Esophagus squamous epithelium (tissue), 5 donors: ENCODE measurements at regions not wholly inside any gene's neighbourhood (a gene's known extent, or its start where the extent isn't known, plus 50 kb on each side); places are given as distances from the start of the nearest gene placed in this dataset.

Source experiments
- DNase-seq: peaks from one replicate; lab custom pipeline; 2025; lab: John Stamatoyannopoulos, UW
- H3K27ac ChIP-seq, 4 donors: fragments of 200-600 bp; sonication (generic); one replicate each; pipeline ENCODE4 v1.5.1; 2016 to 2019; ENCODE audit warnings: mild to moderate bottlenecking in 1 of 4
- H3K27me3 ChIP-seq, 4 donors: fragments of 200-600 bp; sonication (generic); 1 replicate in 3 of 4; 2 replicates in 1 of 4; pipeline versions ENCODE4 v1.5.1 to v1.6.0; 2017 to 2021; ENCODE audit warnings: antibody characterized with exemption in 1 of 4
- H3K36me3 ChIP-seq, 3 donors: fragments of 200-600 bp; sonication (generic); one replicate each; pipeline ENCODE4 v1.5.1; 2016 to 2019
- H3K4me1 ChIP-seq, 3 donors: fragments of 200-600 bp; sonication (generic); one replicate each; pipeline ENCODE4 v1.5.1; 2017 to 2019
- H3K4me3 ChIP-seq, 4 donors: fragments of 200-600 bp; sonication (generic); 1 replicate in 3 of 4; 2 replicates in 1 of 4; pipeline ENCODE4 v1.5.1; 2016 to 2019; ENCODE audit warnings: mild to moderate bottlenecking in 2 of 4, moderate library complexity in 1 of 4
- H3K9me3 ChIP-seq, 3 donors: fragments of 200-600 bp; sonication (generic); one replicate each; pipeline ENCODE4 v1.5.1; 2016 to 2019
- POLR2A ChIP-seq, 4 donors: fragments of 450-650 bp; IDR thresholded peaks; one replicate each; pipeline ENCODE4 v1.6.1; 2017; ENCODE audit warnings: antibody characterized with exemption in 4 of 4, mild to moderate bottlenecking in 4 of 4, moderate library complexity in 3 of 4
- WGBS, 2 donors: methylation state at CpG; one replicate each; pipeline ENCODE4 v1.1.5; 2018; 5-methylcytosine and 5-hydroxymethylcytosine counted together
- intact Hi-C: fragments of 100-400 bp; cut with DNase I; formaldehyde crosslinking; loops from one replicate; pipeline ENCODE4 v1.15.0; 2022
- TF ChIP-seq, protein P1 (sequence below), 6 experiments: fragments of 450-650 bp in 4 of 6; fragments of 200-600 bp in 2 of 6; sonication (generic) in 2 of 6; IDR thresholded peaks; one replicate each; pipeline ENCODE4 v1.5.1; 2016 to 2019; ENCODE audit warnings: antibody characterized with exemption in 6 of 6, mild to moderate bottlenecking in 4 of 6, moderate library complexity in 4 of 6
- donor health status: DM: yes; HTN: yes; CAD: no.

GRCh38 chr18:60643009-60643408 is 270.4 kb upstream of the MC4R start:
- DNase-seq, result no peak
- no peaks in the 10 kb centered on the region for H3K36me3 ChIP-seq
- intact Hi-C loops, result no loop called here
- H3K4me3 ChIP-seq, result no peak overlapping the region
- 58 to 64% methylated on average over 3 of the region's 3 CpGs for WGBS, 2 donors
- no peaks in the 10 kb centered on the region for H3K27me3 ChIP-seq
- H3K4me1 ChIP-seq, result no peaks in the 10 kb centered on the region
- TF ChIP-seq, protein P1, sequence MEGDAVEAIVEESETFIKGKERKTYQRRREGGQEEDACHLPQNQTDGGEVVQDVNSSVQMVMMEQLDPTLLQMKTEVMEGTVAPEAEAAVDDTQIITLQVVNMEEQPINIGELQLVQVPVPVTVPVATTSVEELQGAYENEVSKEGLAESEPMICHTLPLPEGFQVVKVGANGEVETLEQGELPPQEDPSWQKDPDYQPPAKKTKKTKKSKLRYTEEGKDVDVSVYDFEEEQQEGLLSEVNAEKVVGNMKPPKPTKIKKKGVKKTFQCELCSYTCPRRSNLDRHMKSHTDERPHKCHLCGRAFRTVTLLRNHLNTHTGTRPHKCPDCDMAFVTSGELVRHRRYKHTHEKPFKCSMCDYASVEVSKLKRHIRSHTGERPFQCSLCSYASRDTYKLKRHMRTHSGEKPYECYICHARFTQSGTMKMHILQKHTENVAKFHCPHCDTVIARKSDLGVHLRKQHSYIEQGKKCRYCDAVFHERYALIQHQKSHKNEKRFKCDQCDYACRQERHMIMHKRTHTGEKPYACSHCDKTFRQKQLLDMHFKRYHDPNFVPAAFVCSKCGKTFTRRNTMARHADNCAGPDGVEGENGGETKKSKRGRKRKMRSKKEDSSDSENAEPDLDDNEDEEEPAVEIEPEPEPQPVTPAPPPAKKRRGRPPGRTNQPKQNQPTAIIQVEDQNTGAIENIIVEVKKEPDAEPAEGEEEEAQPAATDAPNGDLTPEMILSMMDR (IDR thresholded peaks at IDR 0.05), result no peak
- TF ChIP-seq POLR2A (IDR thresholded peaks at IDR 0.05), result no peak
- no peaks in the 10 kb centered on the region for H3K9me3 ChIP-seq
- H3K27ac ChIP-seq, result no peak overlapping the region

- intact Hi-C loops, result no loop called here
- no peak overlapping the region for H3K4me3 ChIP-seq
- DNase-seq, result no peak
- no peaks in the 10 kb centered on the region for H3K36me3 ChIP-seq
- H3K27ac ChIP-seq, result no peak overlapping the region
- no peaks in the 10 kb centered on the region for H3K9me3 ChIP-seq
- 57 to 66% methylated on average over 5 of the region's 5 CpGs for WGBS, 2 donors
- TF ChIP-seq, protein P1 (IDR thresholded peaks at IDR 0.05), result no peak
- no peak for TF ChIP-seq POLR2A (IDR thresholded peaks at IDR 0.05)
- no peaks in the 10 kb centered on the region for H3K27me3 ChIP-seq
- no peaks in the 10 kb centered on the region for H3K4me1 ChIP-seq
These were observed 274.1 kb upstream of the MC4R start for GRCh38 chr18:60646725-60647124.

- Histone ChIP-seq H3K4me1 (no peaks in the 10 kb centered on the region), H3K27ac (no peak overlapping the region), H3K4me3 (no peak overlapping the region), H3K36me3 (no peaks in the 10 kb centered on the region), H3K9me3 (no peaks in the 10 kb centered on the region), H3K27me3 (no peaks in the 10 kb centered on the region)
- TF ChIP-seq, protein P1 (IDR thresholded peaks at IDR 0.05), result no peak
- no peak for TF ChIP-seq POLR2A (IDR thresholded peaks at IDR 0.05)
- intact Hi-C loops, result no loop called here
- DNase-seq, result no peak
- WGBS, 2 donors, result 40 to 43% methylated on average over 5 of the region's 5 CpGs
These were observed 276.5 kb upstream of the MC4R start for GRCh38 chr18:60649107-60649506.

DNA sequence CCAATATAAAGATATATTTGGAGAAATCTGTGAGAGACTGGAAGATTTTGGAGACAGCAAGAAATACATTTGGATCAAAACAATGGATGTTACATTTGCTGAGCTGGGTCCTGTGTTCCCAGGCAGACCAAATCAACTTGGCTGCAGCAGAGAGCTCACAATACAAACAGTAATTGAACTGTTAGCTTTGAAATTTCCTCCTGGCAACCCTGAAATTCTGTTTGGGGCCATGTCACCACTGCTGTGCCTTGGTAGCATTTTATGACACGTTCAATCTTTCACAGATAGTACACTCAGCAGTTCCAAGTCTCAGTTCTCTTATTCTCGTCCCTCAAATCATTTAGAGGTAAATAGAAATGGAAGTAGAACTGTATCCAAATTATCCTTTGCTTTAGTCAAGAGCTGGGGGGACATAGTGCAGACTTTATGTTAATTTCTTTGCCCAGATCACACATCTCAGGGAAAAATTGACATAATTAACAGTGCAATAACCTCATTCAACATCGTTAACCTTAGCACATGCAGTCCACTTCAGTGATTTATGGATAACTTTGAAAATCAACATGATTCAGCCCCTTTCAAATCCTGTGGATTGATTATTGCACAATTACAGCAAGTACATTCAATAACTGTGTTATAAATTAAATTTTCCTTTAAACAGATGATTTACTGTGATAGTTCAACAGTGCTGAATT is 277.4 kb upstream of the MC4R start:
- no peak for DNase-seq
- intact Hi-C loops, result no loop called here
- Histone ChIP-seq H3K4me1 (no peaks in the 10 kb centered on the region), H3K36me3 (no peaks in the 10 kb centered on the region), H3K27ac (no peak overlapping the region), H3K27me3 (no peaks in the 10 kb centered on the region), H3K9me3 (no peaks in the 10 kb centered on the region), H3K4me3 (no peak overlapping the region)
- 43 to 56% methylated on average over 3 of the region's 3 CpGs for WGBS, 2 donors
- TF ChIP-seq POLR2A (IDR thresholded peaks at IDR 0.05), result no peak
- TF ChIP-seq, protein P1 (IDR thresholded peaks at IDR 0.05), result no peak

DNA sequence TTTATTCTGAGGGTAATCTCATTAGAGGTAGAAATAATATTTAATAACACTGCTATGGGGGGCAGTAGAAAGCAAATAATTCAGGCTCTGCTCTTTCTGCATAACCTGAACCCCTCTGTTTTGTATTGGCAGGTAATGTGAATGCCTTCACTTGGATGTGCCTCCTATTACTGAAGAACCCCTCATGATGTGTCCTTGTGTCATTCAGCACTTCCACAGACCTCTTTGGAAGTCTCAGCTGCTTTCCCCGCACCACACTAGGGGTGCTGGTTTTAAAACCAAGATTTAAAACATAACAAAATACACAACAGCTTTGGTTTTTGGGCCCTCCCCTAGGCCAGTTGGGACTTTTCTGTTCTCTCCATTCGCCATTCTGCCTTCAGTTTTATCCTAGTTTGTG is 281.7 kb upstream of the MC4R start:
- intact Hi-C loops, result no loop called here
- no peak for TF ChIP-seq POLR2A (IDR thresholded peaks at IDR 0.05)
- TF ChIP-seq, protein P1 (IDR thresholded peaks at IDR 0.05), result no peak

More for the DNA sequence above, 281.7 kb upstream of the MC4R start:
- H3K27me3 ChIP-seq, result no peaks in the 10 kb centered on the region
- DNase-seq, result no peak
- no peak overlapping the region for H3K4me3 ChIP-seq
- no peaks in the 10 kb centered on the region for H3K4me1 ChIP-seq
- no peaks in the 10 kb centered on the region for H3K9me3 ChIP-seq
- H3K36me3 ChIP-seq, result no peaks in the 10 kb centered on the region
- H3K27ac ChIP-seq, result no peak overlapping the region
- WGBS, 2 donors, result 79 to 80% methylated on average over 2 of the region's 2 CpGs
